Ishikawa (cell line): ENCODE measurements at regions not wholly inside any gene's neighbourhood (a gene's known extent, or its start where the extent isn't known, plus 50 kb on each side); places are given as distances from the start of the nearest gene placed in this dataset.

ENCODE experiments used
- CEBPB ChIP-seq: IDR thresholded peaks from 2 replicates; pipeline ENCODE4 v1.6.1; 2012
- CREB1 ChIP-seq: IDR thresholded peaks from 2 replicates; pipeline ENCODE4 v1.6.1; 2012; ENCODE audit warnings: low read depth
- EGR1 ChIP-seq: IDR thresholded peaks from 2 replicates; pipeline ENCODE4 v1.6.1; 2012
- EP300 ChIP-seq: IDR thresholded peaks from 2 replicates; pipeline ENCODE4 v1.6.1; 2012; ENCODE audit warnings: borderline replicate concordance
- FOXM1 ChIP-seq: IDR thresholded peaks from 2 replicates; pipeline ENCODE4 v1.6.1; 2012; ENCODE audit warnings: low read depth, borderline replicate concordance
- MAX ChIP-seq: IDR thresholded peaks from 2 replicates; pipeline ENCODE4 v1.6.1; 2012
- NFIC ChIP-seq: IDR thresholded peaks from 2 replicates; pipeline ENCODE4 v1.6.1; 2012
- RAD21 ChIP-seq: IDR thresholded peaks from 2 replicates; pipeline ENCODE4 v1.6.1; 2012; ENCODE audit warnings: low read depth
- REST ChIP-seq: IDR thresholded peaks from 2 replicates; pipeline ENCODE4 v1.6.1; 2012; ENCODE audit warnings: low read depth, mild to moderate bottlenecking
- TAF1 ChIP-seq: IDR thresholded peaks from 2 replicates; pipeline ENCODE4 v1.6.1; 2012; ENCODE audit warnings: low read depth, mild to moderate bottlenecking
- TCF12 ChIP-seq: IDR thresholded peaks from 2 replicates; pipeline ENCODE4 v1.6.1; 2012; ENCODE audit warnings: low read depth
- TEAD4 ChIP-seq: IDR thresholded peaks from 2 replicates; pipeline ENCODE4 v1.6.1; 2012
- USF1 ChIP-seq: IDR thresholded peaks from 2 replicates; pipeline ENCODE4 v1.6.1; 2012
- YY1 ChIP-seq: IDR thresholded peaks from 2 replicates; pipeline ENCODE4 v1.6.1; 2012; ENCODE audit warnings: low read depth
- ZBTB7A ChIP-seq: IDR thresholded peaks from 2 replicates; pipeline ENCODE4 v1.6.1; 2012; ENCODE audit warnings: low read depth

GRCh38 chr1:239840790-239841189, 250.9 kb upstream of the FMN2 start:
- TF ChIP-seq NFIC: no peak
- no peak for TF ChIP-seq FOXM1

- no peak for TF ChIP-seq USF1
- no peak for TF ChIP-seq MAX
- no peak for TF ChIP-seq CEBPB
- TF ChIP-seq EP300: no peak
- TF ChIP-seq TCF12: no peak
- no peak for TF ChIP-seq NFIC
- no peak for TF ChIP-seq EGR1
- no peak for TF ChIP-seq CREB1
- TF ChIP-seq RAD21: no peak
- no peak for TF ChIP-seq TAF1
- TF ChIP-seq REST: no peak
- TF ChIP-seq YY1: no peak
- no peak for TF ChIP-seq ZBTB7A
Observed at GRCh38 chr1:239841631-239842030, 250.1 kb upstream of the FMN2 start.

GRCh38 chr1:239843541-239843940, 248.1 kb upstream of the FMN2 start:
- TF ChIP-seq TCF12: no peak
- TF ChIP-seq EGR1: no peak
- TF ChIP-seq RAD21: no peak
- no peak for TF ChIP-seq USF1
- TF ChIP-seq REST: no peak
- TF ChIP-seq NFIC: no peak
- TF ChIP-seq MAX: no peak
- TF ChIP-seq TAF1: no peak
- no peak for TF ChIP-seq FOXM1
- no peak for TF ChIP-seq YY1
- TF ChIP-seq EP300: no peak
- no peak for TF ChIP-seq CREB1
- TF ChIP-seq CEBPB: no peak
- no peak for TF ChIP-seq ZBTB7A
- no peak for TF ChIP-seq TEAD4

GRCh38 chr1:239844833-239845232, 246.8 kb upstream of the FMN2 start:
- TF ChIP-seq EGR1 (no peak), TAF1 (no peak)

- no peak for TF ChIP-seq TAF1
- TF ChIP-seq EGR1: no peak
- TF ChIP-seq CREB1: no peak
- TF ChIP-seq TCF12: no peak
- TF ChIP-seq USF1: no peak
- TF ChIP-seq FOXM1: no peak
- no peak for TF ChIP-seq YY1
- no peak for TF ChIP-seq ZBTB7A
- no peak for TF ChIP-seq EP300
- TF ChIP-seq TEAD4: no peak
- no peak for TF ChIP-seq RAD21
- TF ChIP-seq REST: no peak
- no peak for TF ChIP-seq CEBPB
- no peak for TF ChIP-seq MAX
- TF ChIP-seq NFIC: no peak
Observed at GRCh38 chr1:239854922-239855321, 236.8 kb upstream of the FMN2 start.
